ENCODE measurements at regions not wholly inside any gene's neighbourhood (a gene's known extent, or its start where the extent isn't known, plus 50 kb on each side); places are given as distances from the start of the nearest gene placed in this dataset.
"Not testable (repeated sequence)": the region's sequence is repeated elsewhere in the genome, so short reads cannot be mapped to it uniquely, and the experiment has no call there.

GRCh38 chr1:176330782-176331181 lies 123.7 kb upstream of the COP1 start:
- ATAC-seq: no peak
- intact Hi-C loops (cut with DNase I): no loop called here

GRCh38 chr1:176325664-176326063 lies 118.6 kb upstream of the COP1 start:
- WGBS: 78% methylated on average over 1 of the region's 1 CpG
- intact Hi-C loops (cut with DNase I): no loop called here
- no peak for ATAC-seq
- Histone ChIP-seq H3K9me3 (ENCODE audit: control insufficient read depth, low read length) (no peaks in the 10 kb centered on the region), H3K27me3 (ENCODE audit: control insufficient read depth, insufficient read depth) (no peaks in the 10 kb centered on the region), H3K27ac (ENCODE audit: low read length) (no peak overlapping the region), H3K4me1 (ENCODE audit: control insufficient read depth, insufficient read depth, low read length) (no peaks in the 10 kb centered on the region), H3K4me3 (ENCODE audit: low read length) (no peak overlapping the region)
- DNase-seq: no peak

More at GRCh38 chr1:176330782-176331181, 123.7 kb upstream of the COP1 start:
- Histone ChIP-seq H3K9me3 (ENCODE audit: control insufficient read depth, low read length) (no peaks in the 10 kb centered on the region), H3K4me3 (ENCODE audit: low read length) (no peak overlapping the region), H3K4me1 (ENCODE audit: control insufficient read depth, insufficient read depth, low read length) (no peaks in the 10 kb centered on the region), H3K27ac (ENCODE audit: low read length) (no peak overlapping the region), H3K27me3 (ENCODE audit: control insufficient read depth, insufficient read depth) (no peaks in the 10 kb centered on the region)
- DNase-seq: no peak
- WGBS: 65% methylated on average over 3 of the region's 3 CpGs

GRCh38 chr1:176323472-176323871 lies 116.4 kb upstream of the COP1 start:
- Histone ChIP-seq H3K4me3 (ENCODE audit: low read length) (no peak overlapping the region), H3K4me1 (ENCODE audit: control insufficient read depth, insufficient read depth, low read length) (no peaks in the 10 kb centered on the region), H3K27ac (ENCODE audit: low read length) (no peak overlapping the region), H3K27me3 (ENCODE audit: control insufficient read depth, insufficient read depth) (no peaks in the 10 kb centered on the region), H3K9me3 (ENCODE audit: control insufficient read depth, low read length) (no peaks in the 10 kb centered on the region)
- ATAC-seq (no peak), DNase-seq (no peak)
- intact Hi-C loops (cut with DNase I): no loop called here
- WGBS: 76% methylated on average over 3 of the region's 3 CpGs

- Histone ChIP-seq H3K9me3 (ENCODE audit: control insufficient read depth, low read length) (no peaks in the 10 kb centered on the region), H3K4me3 (ENCODE audit: low read length) (no peak overlapping the region), H3K4me1 (ENCODE audit: control insufficient read depth, insufficient read depth, low read length) (no peaks in the 10 kb centered on the region), H3K27me3 (ENCODE audit: control insufficient read depth, insufficient read depth) (no peaks in the 10 kb centered on the region), H3K27ac (ENCODE audit: low read length) (no peak overlapping the region)
- ATAC-seq: no peak
- intact Hi-C loops (cut with DNase I): no loop called here
- 42% methylated on average over 3 of the region's 3 CpGs for WGBS
- DNase-seq: no peak
Observed at GRCh38 chr1:176315519-176316220, 108.6 kb upstream of the COP1 start.

GRCh38 chr1:176296602-176297001 lies 89.5 kb upstream of the COP1 start:
- H3K9me3 ChIP-seq (ENCODE audit: control insufficient read depth, low read length): not testable (repeated sequence)

GRCh38 chr1:176285996-176286395 lies 78.9 kb upstream of the COP1 start:
- Histone ChIP-seq H3K9me3 (ENCODE audit: control insufficient read depth, low read length) (no peaks in the 10 kb centered on the region), H3K27me3 (ENCODE audit: control insufficient read depth, insufficient read depth) (no peaks in the 10 kb centered on the region), H3K4me3 (ENCODE audit: low read length) (no peak overlapping the region), H3K4me1 (ENCODE audit: control insufficient read depth, insufficient read depth, low read length) (no peaks in the 10 kb centered on the region), H3K27ac (ENCODE audit: low read length) (no peak overlapping the region)
- DNase-seq: no peak
- no peak for ATAC-seq
- 76% methylated on average over 3 of the region's 3 CpGs for WGBS
- intact Hi-C loops (cut with DNase I): no loop called here

More at GRCh38 chr1:176296602-176297001, 89.5 kb upstream of the COP1 start:
- ATAC-seq; H3K4me3 ChIP-seq (ENCODE audit: low read length); H3K27ac ChIP-seq (ENCODE audit: low read length); H3K4me1 ChIP-seq (ENCODE audit: control insufficient read depth, insufficient read depth, low read length); H3K27me3 ChIP-seq (ENCODE audit: control insufficient read depth, insufficient read depth); intact Hi-C loops (cut with DNase I): not testable (repeated sequence)
- 92% methylated on average over 6 of the region's 6 CpGs for WGBS
- peak in 1 of 3 donors; percentile 34 for DNase-seq

- H3K27ac ChIP-seq (ENCODE audit: low read length): no peak overlapping the region
Observed at GRCh38 chr1:176271572-176271971, 64.5 kb upstream of the COP1 start.

More at GRCh38 chr1:176271572-176271971, 64.5 kb upstream of the COP1 start:
- Histone ChIP-seq H3K4me3 (ENCODE audit: low read length) (no peak overlapping the region), H3K27me3 (ENCODE audit: control insufficient read depth, insufficient read depth) (no peaks in the 10 kb centered on the region), H3K9me3 (ENCODE audit: control insufficient read depth, low read length) (peaks cover 2% of the 10 kb centered on the region), H3K4me1 (ENCODE audit: control insufficient read depth, insufficient read depth, low read length) (no peaks in the 10 kb centered on the region)
- WGBS: 86% methylated on average over 1 of the region's 1 CpG
- DNase-seq (no peak), ATAC-seq (no peak)
- intact Hi-C loops (cut with DNase I): no loop called here

All from right cardiac atrium (tissue), 5 donors.